ENCODE measurements at regions not wholly inside any gene's neighbourhood (a gene's known extent, or its start where the extent isn't known, plus 50 kb on each side); places are given as distances from the start of the nearest gene placed in this dataset.

- Mint-ChIP-seq H3K27me3 (ENCODE audit: low read depth) (peaks cover 4% of the 10 kb centered on the region), H3K4me1 (no peaks in the 10 kb centered on the region)
- TF ChIP-seq, protein P1, sequence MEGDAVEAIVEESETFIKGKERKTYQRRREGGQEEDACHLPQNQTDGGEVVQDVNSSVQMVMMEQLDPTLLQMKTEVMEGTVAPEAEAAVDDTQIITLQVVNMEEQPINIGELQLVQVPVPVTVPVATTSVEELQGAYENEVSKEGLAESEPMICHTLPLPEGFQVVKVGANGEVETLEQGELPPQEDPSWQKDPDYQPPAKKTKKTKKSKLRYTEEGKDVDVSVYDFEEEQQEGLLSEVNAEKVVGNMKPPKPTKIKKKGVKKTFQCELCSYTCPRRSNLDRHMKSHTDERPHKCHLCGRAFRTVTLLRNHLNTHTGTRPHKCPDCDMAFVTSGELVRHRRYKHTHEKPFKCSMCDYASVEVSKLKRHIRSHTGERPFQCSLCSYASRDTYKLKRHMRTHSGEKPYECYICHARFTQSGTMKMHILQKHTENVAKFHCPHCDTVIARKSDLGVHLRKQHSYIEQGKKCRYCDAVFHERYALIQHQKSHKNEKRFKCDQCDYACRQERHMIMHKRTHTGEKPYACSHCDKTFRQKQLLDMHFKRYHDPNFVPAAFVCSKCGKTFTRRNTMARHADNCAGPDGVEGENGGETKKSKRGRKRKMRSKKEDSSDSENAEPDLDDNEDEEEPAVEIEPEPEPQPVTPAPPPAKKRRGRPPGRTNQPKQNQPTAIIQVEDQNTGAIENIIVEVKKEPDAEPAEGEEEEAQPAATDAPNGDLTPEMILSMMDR (IDR thresholded peaks at IDR 0.05; ENCODE audit: unreplicated experiment in 3 of 3), result no peak
Measured at GRCh38 chr7:51949726-51950644, 633.4 kb upstream of the COBL start.

DNA sequence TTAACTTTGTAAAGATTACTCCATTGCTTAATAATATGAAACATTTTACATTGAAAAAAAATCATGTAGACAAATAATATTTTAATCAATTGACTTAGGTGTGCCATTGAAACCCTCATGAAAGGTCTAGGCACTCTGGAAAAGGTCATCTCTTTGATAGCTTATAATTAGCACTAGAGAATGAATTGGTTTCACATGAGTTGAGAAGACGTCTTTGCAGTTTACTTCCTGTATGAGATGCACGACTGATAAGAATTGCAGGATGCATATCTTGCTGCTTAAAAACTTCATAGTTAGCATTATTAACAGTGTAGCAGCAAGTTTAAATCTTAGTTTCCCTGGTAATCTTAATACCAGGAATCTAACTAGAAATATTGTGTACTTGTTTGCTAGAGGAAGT lies 614.2 kb upstream of the COBL start:
- no peaks in the 10 kb centered on the region for H3K36me3 Mint-ChIP-seq (ENCODE audit: low read depth)
- peaks cover 11% of the 10 kb centered on the region for H3K9me3 Mint-ChIP-seq
- H3K27me3 Mint-ChIP-seq (ENCODE audit: low read depth), result peaks cover 5% of the 10 kb centered on the region
- H3K27ac Mint-ChIP-seq, result no peak overlapping the region
- H3K4me1 Mint-ChIP-seq, result no peaks in the 10 kb centered on the region
- TF ChIP-seq, protein P1 (IDR thresholded peaks at IDR 0.05; ENCODE audit: unreplicated experiment in 3 of 3), result no peak
- no peak overlapping the region for H3K4me3 Mint-ChIP-seq

More at GRCh38 chr7:51949726-51950644, 633.4 kb upstream of the COBL start:
- Mint-ChIP-seq H3K36me3 (ENCODE audit: low read depth) (no peaks in the 10 kb centered on the region), H3K9me3 (peaks cover 2% of the 10 kb centered on the region), H3K27ac (peak overlapping the region in 1 of 3 experiments; percentile 10), H3K4me3 (no peak overlapping the region)

DNA sequence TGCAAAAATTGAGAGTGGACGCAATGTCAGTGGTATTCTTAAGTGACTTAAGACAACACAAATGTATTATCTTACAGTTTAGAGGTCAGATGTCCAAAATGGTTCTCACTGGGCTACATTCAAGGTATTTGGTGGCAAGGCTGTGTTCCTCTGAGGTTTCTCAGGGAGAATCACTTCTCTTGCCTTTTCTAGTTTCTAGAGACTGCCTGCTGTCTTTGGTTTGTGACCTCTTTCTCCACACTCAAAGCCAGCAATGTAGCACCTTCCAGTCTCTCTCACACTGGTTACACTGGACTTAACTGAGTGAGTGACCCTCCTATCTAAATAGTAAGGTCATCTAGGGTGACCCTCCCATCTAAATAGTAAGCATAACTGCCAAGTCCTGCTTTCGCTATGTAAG lies 613.2 kb upstream of the COBL start:
- TF ChIP-seq, protein P1 (IDR thresholded peaks at IDR 0.05; ENCODE audit: unreplicated experiment in 3 of 3), result no peak
- Mint-ChIP-seq H3K36me3 (ENCODE audit: low read depth) (no peaks in the 10 kb centered on the region), H3K4me3 (no peak overlapping the region), H3K4me1 (no peaks in the 10 kb centered on the region), H3K9me3 (peaks cover 13% of the 10 kb centered on the region), H3K27me3 (ENCODE audit: low read depth) (peaks cover 8% of the 10 kb centered on the region), H3K27ac (no peak overlapping the region)

DNA sequence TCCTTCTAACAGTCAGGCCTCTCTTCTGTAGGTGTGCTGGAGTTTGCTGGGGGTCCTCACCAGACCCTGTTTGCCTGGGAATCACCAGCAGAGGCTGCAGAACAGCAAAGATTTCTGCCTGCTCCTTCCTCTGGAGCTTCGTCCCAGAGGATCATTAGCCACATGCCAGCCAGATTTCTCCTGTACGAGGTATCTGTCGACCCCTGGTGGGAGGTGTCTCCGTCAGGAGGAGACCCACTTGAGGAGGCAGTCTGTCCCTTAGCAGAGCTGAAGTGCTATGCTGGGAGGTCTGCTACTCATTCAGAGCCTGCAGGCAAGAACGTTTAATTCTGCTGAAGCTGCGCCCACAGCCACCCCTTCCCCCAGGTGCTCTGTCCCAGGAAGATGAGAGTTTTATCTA lies 611.1 kb upstream of the COBL start:
- Mint-ChIP-seq H3K4me3 (no peak overlapping the region), H3K9me3 (peaks cover 13% of the 10 kb centered on the region), H3K27ac (no peak overlapping the region), H3K27me3 (ENCODE audit: low read depth) (peaks cover 8% of the 10 kb centered on the region), H3K4me1 (no peaks in the 10 kb centered on the region), H3K36me3 (ENCODE audit: low read depth) (no peaks in the 10 kb centered on the region)
- TF ChIP-seq, protein P1 (IDR thresholded peaks at IDR 0.05; ENCODE audit: unreplicated experiment in 3 of 3), result no peak

DNA sequence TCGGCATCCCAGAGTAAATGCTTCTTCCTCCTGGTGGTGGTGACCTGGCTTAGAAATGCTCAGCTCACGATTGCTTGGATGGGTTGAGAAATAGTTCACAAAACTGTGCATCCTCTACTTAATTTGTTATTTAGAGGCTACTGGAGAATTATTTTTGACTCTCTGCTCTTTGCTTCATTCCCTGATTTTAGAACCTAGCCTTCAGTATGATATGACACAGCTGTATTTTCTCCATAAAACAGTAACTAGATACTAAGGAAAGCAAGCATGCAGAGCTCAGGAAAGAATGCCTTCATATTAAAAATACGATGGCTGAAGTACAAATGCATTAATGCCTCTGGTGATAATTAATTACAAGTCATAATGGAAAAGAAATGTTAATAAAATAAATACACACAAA lies 602.0 kb upstream of the COBL start:
- Mint-ChIP-seq H3K4me3 (no peak overlapping the region), H3K9me3 (peaks cover 5% of the 10 kb centered on the region)

More for the DNA sequence above, 602.0 kb upstream of the COBL start:
- H3K27me3 Mint-ChIP-seq (ENCODE audit: low read depth), result no peaks in the 10 kb centered on the region
- TF ChIP-seq, protein P1 (IDR thresholded peaks at IDR 0.05; ENCODE audit: unreplicated experiment in 3 of 3), result no peak
- H3K4me1 Mint-ChIP-seq, result peaks cover 3% of the 10 kb centered on the region
- H3K36me3 Mint-ChIP-seq (ENCODE audit: low read depth), result no peaks in the 10 kb centered on the region
- H3K27ac Mint-ChIP-seq, result peak overlapping the region in 2 of 3 experiments; percentile 26 to 48
